ENCODE measurements at regions not wholly inside any gene's neighbourhood (a gene's known extent, or its start where the extent isn't known, plus 50 kb on each side); places are given as distances from the start of the nearest gene placed in this dataset.
"Not testable (repeated sequence)": the region's sequence is repeated elsewhere in the genome, so short reads cannot be mapped to it uniquely, and the experiment has no call there.

- CTCF ChIA-PET: no interaction called here
- TF ChIP-seq CTCF (IDR thresholded peaks at IDR 0.05; ENCODE audit: control extremely low read depth, extremely low read depth, low read depth, missing control alignments): no peak
Measured at GRCh38 chr5:19233573-19233972, 754.4 kb downstream of the CDH18 start.

GRCh38 chr5:19235101-19235584, 752.9 kb downstream of the CDH18 start:
- ChIA-PET CTCF (interaction anchor here (0.7 to 1.8 kb wide), 3 partner anchors 10 to 37 kb away, joined by 3 to 4 read pairs (median 3); no protein-coding TSS in a partner anchor), POLR2A (no interaction called here)
- DNase-seq (ENCODE audit: extremely low spot score): no peak
- no peak for TF ChIP-seq CTCF (IDR thresholded peaks at IDR 0.05; ENCODE audit: control extremely low read depth, extremely low read depth, low read depth, missing control alignments)

More at GRCh38 chr5:19233573-19233972, 754.4 kb downstream of the CDH18 start:
- POLR2A ChIA-PET: no interaction called here
- no peak for DNase-seq (ENCODE audit: extremely low spot score)

- no peak for DNase-seq (ENCODE audit: extremely low spot score)
- CTCF ChIA-PET: interaction anchor here (1.2 to 1.3 kb wide), 2 partner anchors 17 to 31 kb away, joined by 3 read pairs; no protein-coding TSS in a partner anchor
- TF ChIP-seq CTCF (IDR thresholded peaks at IDR 0.05; ENCODE audit: control extremely low read depth, extremely low read depth, low read depth, missing control alignments): no peak
- POLR2A ChIA-PET: no interaction called here
Measured at GRCh38 chr5:19240170-19240569, 747.8 kb downstream of the CDH18 start.

- CTCF ChIA-PET: interaction anchor here (2.7 kb wide), 1 partner anchor 12 kb away, joined by 9 read pairs; no protein-coding TSS in a partner anchor
- no peak for TF ChIP-seq CTCF (IDR thresholded peaks at IDR 0.05; ENCODE audit: control extremely low read depth, extremely low read depth, low read depth, missing control alignments)
- DNase-seq (ENCODE audit: extremely low spot score): no peak
- POLR2A ChIA-PET: no interaction called here
Measured at GRCh38 chr5:19241690-19242089, 746.3 kb downstream of the CDH18 start.

- CTCF ChIA-PET: interaction anchor here (1.0 kb wide), 1 partner anchor 11 kb away, joined by 3 read pairs; no protein-coding TSS in a partner anchor
- DNase-seq (ENCODE audit: extremely low spot score); POLR2A ChIA-PET: not testable (repeated sequence)
Measured at GRCh38 chr5:19246191-19246590, 741.8 kb downstream of the CDH18 start.

- ChIA-PET CTCF (no interaction called here), POLR2A (no interaction called here)
- DNase-seq (ENCODE audit: extremely low spot score): no peak
- TF ChIP-seq CTCF (IDR thresholded peaks at IDR 0.05; ENCODE audit: control extremely low read depth, extremely low read depth, low read depth, missing control alignments): no peak
Measured at GRCh38 chr5:19247302-19247701, 740.7 kb downstream of the CDH18 start.

GRCh38 chr5:19256036-19256435, 732.0 kb downstream of the CDH18 start:
- ChIA-PET POLR2A (no interaction called here), CTCF (interaction anchor here (2.0 kb wide), 1 partner anchor 10 kb away, joined by 9 read pairs; no protein-coding TSS in a partner anchor)
- DNase-seq (ENCODE audit: extremely low spot score): no peak
- no peak for TF ChIP-seq CTCF (IDR thresholded peaks at IDR 0.05; ENCODE audit: control extremely low read depth, extremely low read depth, low read depth, missing control alignments)
